KMS-11 (cell line): ENCODE measurements at regions not wholly inside any gene's neighbourhood (a gene's known extent, or its start where the extent isn't known, plus 50 kb on each side); places are given as distances from the start of the nearest gene placed in this dataset.
"Not testable (repeated sequence)": the region's sequence is repeated elsewhere in the genome, so short reads cannot be mapped to it uniquely, and the experiment has no call there.

Source experiments
- H2AFZ ChIP-seq: fragments of 200-600 bp; sonication (generic); 2 replicates; pipeline ENCODE4 v1.6.1; 2016; ENCODE audit warnings: antibody characterized with exemption, mixed run types, low read depth
- H3K27ac ChIP-seq: fragments of 200-600 bp; sonication (generic); 2 replicates; pipeline ENCODE4 v1.6.1; 2016; ENCODE audit warnings: mild to moderate bottlenecking, mixed run types
- H3K27me3 ChIP-seq: fragments of 200-600 bp; sonication (generic); 2 replicates; pipeline ENCODE4 v1.6.1; 2017; ENCODE audit warnings: mild to moderate bottlenecking, low read depth, mixed run types, moderate library complexity; ENCODE audit not compliant: insufficient read depth
- H3K36me3 ChIP-seq: fragments of 200-600 bp; sonication (generic); 2 replicates; pipeline ENCODE4 v1.6.1; 2017; ENCODE audit warnings: mild to moderate bottlenecking, mixed run types; ENCODE audit not compliant: insufficient read depth
- H3K4me1 ChIP-seq: fragments of 200-600 bp; sonication (generic); 2 replicates; pipeline ENCODE4 v1.6.1; 2016; ENCODE audit warnings: mild to moderate bottlenecking, low read depth, mixed run types; ENCODE audit not compliant: poor library complexity, severe bottlenecking
- H3K4me2 ChIP-seq: fragments of 200-600 bp; sonication (generic); 2 replicates; pipeline ENCODE4 v1.7.0; 2016; ENCODE audit warnings: mild to moderate bottlenecking, mixed run types
- H3K4me3 ChIP-seq: fragments of 200-600 bp; sonication (generic); IDR thresholded peaks from 2 replicates; pipeline ENCODE4 v1.6.1; 2017; ENCODE audit warnings: low read depth, low read length, mixed read lengths; ENCODE audit not compliant: insufficient read depth
- H3K79me2 ChIP-seq: fragments of 200-600 bp; sonication (generic); 2 replicates; pipeline ENCODE4 v1.6.1; 2016; ENCODE audit warnings: low read depth, mixed run types; ENCODE audit not compliant: insufficient read depth
- H3K9ac ChIP-seq: fragments of 200-600 bp; sonication (generic); 2 replicates; pipeline ENCODE4 v1.6.1; 2016; ENCODE audit warnings: mild to moderate bottlenecking, mixed run types
- H4K20me1 ChIP-seq: fragments of 200-600 bp; sonication (generic); 2 replicates; pipeline ENCODE4 v1.6.1; 2016; ENCODE audit warnings: mild to moderate bottlenecking, mixed run types; ENCODE audit not compliant: insufficient read depth
- CTCF ChIP-seq: fragments of 200-600 bp; sonication (generic); conservative IDR thresholded peaks from 2 replicates; pipeline ENCODE4 v1.6.1; 2017; ENCODE audit warnings: low read depth, mild to moderate bottlenecking, antibody characterized with exemption, low read length, moderate library complexity, mixed read lengths

GRCh38 chr22:47504962-47505361 is 742.5 kb downstream of the TBC1D22A start:
- Histone ChIP-seq H3K4me2 (no peak overlapping the region), H3K4me1 (no peaks in the 10 kb centered on the region), H2AFZ (no peak overlapping the region), H4K20me1 (no peaks in the 10 kb centered on the region), H3K79me2 (no peaks in the 10 kb centered on the region), H3K4me3 (no peak overlapping the region), H3K27me3 (no peaks in the 10 kb centered on the region), H3K36me3 (no peaks in the 10 kb centered on the region), H3K27ac (no peak overlapping the region), H3K9ac (no peak overlapping the region)
- no peak for TF ChIP-seq CTCF

GRCh38 chr22:47498969-47499495 is 736.6 kb downstream of the TBC1D22A start:
- Histone ChIP-seq H3K36me3 (no peaks in the 10 kb centered on the region), H3K4me3 (no peak overlapping the region), H3K9ac (no peak overlapping the region), H3K79me2 (no peaks in the 10 kb centered on the region), H3K4me1 (no peaks in the 10 kb centered on the region), H2AFZ (no peak overlapping the region), H3K4me2 (no peak overlapping the region), H3K27me3 (no peaks in the 10 kb centered on the region), H3K27ac (no peak overlapping the region), H4K20me1 (no peaks in the 10 kb centered on the region)
- no peak for TF ChIP-seq CTCF

- Histone ChIP-seq H3K27me3 (no peaks in the 10 kb centered on the region), H3K4me1 (no peaks in the 10 kb centered on the region), H3K4me3 (no peak overlapping the region), H3K27ac (no peak overlapping the region), H3K79me2 (no peaks in the 10 kb centered on the region), H3K9ac (no peak overlapping the region), H4K20me1 (no peaks in the 10 kb centered on the region), H2AFZ (no peak overlapping the region), H3K4me2 (no peak overlapping the region), H3K36me3 (no peaks in the 10 kb centered on the region)
- TF ChIP-seq CTCF, result no peak
Measured at GRCh38 chr22:47497666-47498065, 735.2 kb downstream of the TBC1D22A start.

- TF ChIP-seq CTCF, result no peak
- Histone ChIP-seq H3K27ac (no peak overlapping the region), H2AFZ (no peak overlapping the region), H3K4me3 (no peak overlapping the region), H4K20me1 (no peaks in the 10 kb centered on the region), H3K79me2 (no peaks in the 10 kb centered on the region), H3K36me3 (no peaks in the 10 kb centered on the region), H3K4me1 (no peaks in the 10 kb centered on the region), H3K9ac (no peak overlapping the region), H3K4me2 (no peak overlapping the region), H3K27me3 (no peaks in the 10 kb centered on the region)
Measured at GRCh38 chr22:47495110-47495509, 732.7 kb downstream of the TBC1D22A start.

GRCh38 chr22:47488131-47488530 is 725.7 kb downstream of the TBC1D22A start:
- not testable (repeated sequence) for H4K20me1 ChIP-seq, H3K36me3 ChIP-seq, H3K79me2 ChIP-seq, H3K4me1 ChIP-seq, H3K9ac ChIP-seq, H2AFZ ChIP-seq, H3K27ac ChIP-seq, H3K4me2 ChIP-seq, H3K4me3 ChIP-seq, H3K27me3 ChIP-seq
